Fibroblast of lung (primary cell): ENCODE measurements at regions not wholly inside any gene's neighbourhood (a gene's known extent, or its start where the extent isn't known, plus 50 kb on each side); places are given as distances from the start of the nearest gene placed in this dataset.

Source experiments
- DNase-seq, 2 donors: peaks; one replicate each; pipeline versions ENCODE4 v3.0.0 to v3.0.0-alpha.2; 2010; ENCODE audit warnings: low read depth in 2 of 2
- H2AFZ ChIP-seq: 2 replicates; pipeline ENCODE4 v1.5.1; 2012; ENCODE audit warnings: low read length, control low read depth, inconsistent platforms
- H3K27ac ChIP-seq: 2 replicates; pipeline ENCODE4 v1.5.1; 2011; ENCODE audit warnings: low read length, control low read depth; ENCODE audit not compliant: insufficient read depth
- H3K27me3 ChIP-seq: 2 replicates; pipeline ENCODE4 v1.5.1; 2011; ENCODE audit warnings: mild to moderate bottlenecking, low read length; ENCODE audit not compliant: control insufficient read depth, insufficient read depth
- H3K36me3 ChIP-seq: 2 replicates; pipeline ENCODE4 v1.5.1; 2011; ENCODE audit warnings: low read length; ENCODE audit not compliant: control insufficient read depth, insufficient read depth
- H3K4me1 ChIP-seq: 2 replicates; pipeline ENCODE4 v1.5.1; 2011; ENCODE audit warnings: low read length; ENCODE audit not compliant: control insufficient read depth, insufficient read depth; ENCODE audit errors: extremely low read depth
- H3K4me2 ChIP-seq: 2 replicates; pipeline ENCODE4 v1.5.1; 2011; ENCODE audit warnings: low read length, control low read depth; ENCODE audit not compliant: insufficient read depth; ENCODE audit errors: extremely low read depth
- H3K4me3 ChIP-seq, 4 experiments: fragments of 200-600 bp in 1 of 4; sonication (generic) in 1 of 4; replicated peaks in 1 of 4; 2 replicates each; pipeline ENCODE4 v1.5.1; 2011 to 2016; ENCODE audit warnings: low read length in 4 of 4, low read depth in 3 of 4, mild to moderate bottlenecking in 3 of 4, control low read depth in 2 of 4, inconsistent platforms in 1 of 4, mixed read lengths in 1 of 4; ENCODE audit not compliant: insufficient read depth in 1 of 4; ENCODE audit errors: control extremely low read depth in 1 of 4
- H3K79me2 ChIP-seq: 2 replicates; pipeline ENCODE4 v1.5.1; 2012; ENCODE audit warnings: mild to moderate bottlenecking, low read length, inconsistent platforms; ENCODE audit not compliant: control insufficient read depth, insufficient read depth
- H3K9ac ChIP-seq: 2 replicates; pipeline ENCODE4 v1.5.1; 2011; ENCODE audit warnings: mild to moderate bottlenecking, low read length, control low read depth; ENCODE audit not compliant: insufficient read depth
- H3K9me3 ChIP-seq: 2 replicates; pipeline ENCODE4 v1.5.1; 2012; ENCODE audit warnings: low read depth, low read length; ENCODE audit not compliant: control insufficient read depth, insufficient read depth
- H4K20me1 ChIP-seq: 2 replicates; pipeline ENCODE4 v1.5.1; 2011; ENCODE audit warnings: low read length; ENCODE audit not compliant: control insufficient read depth, insufficient read depth; ENCODE audit errors: extremely low read depth
- CTCF ChIP-seq, 2 donors: IDR thresholded peaks in 1 of 2; conservative IDR thresholded peaks in 1 of 2; 1 replicate in 1 of 2; 2 replicates in 1 of 2; pipeline ENCODE4 v1.5.1; 2011 to 2012; ENCODE audit warnings: low read length in 2 of 2, control low read depth in 1 of 2, inconsistent platforms in 1 of 2, low read depth in 1 of 2, mild to moderate bottlenecking in 1 of 2
- EZH2 ChIP-seq: IDR thresholded peaks from 2 replicates; pipeline ENCODE4 v1.5.1; 2012; ENCODE audit warnings: low read length, control low read depth, mild to moderate bottlenecking; ENCODE audit errors: missing control alignments

GRCh38 chr15:58340176-58340575, 91.6 kb upstream of the LIPC start:
- Histone ChIP-seq H3K4me2 (no peak overlapping the region), H3K4me3 (no peak overlapping the region), H3K36me3 (no peaks in the 10 kb centered on the region), H4K20me1 (no peaks in the 10 kb centered on the region), H3K27ac (no peak overlapping the region), H3K27me3 (no peaks in the 10 kb centered on the region), H2AFZ (no peak overlapping the region), H3K4me1 (no peaks in the 10 kb centered on the region), H3K79me2 (no peaks in the 10 kb centered on the region), H3K9ac (no peak overlapping the region), H3K9me3 (no peaks in the 10 kb centered on the region)
- DNase-seq = peak; percentile 47 to 51
- TF ChIP-seq CTCF (conservative IDR thresholded peaks at IDR 0.05 in 1 of 2, IDR thresholded peaks at IDR 0.05 in 1 of 2; ENCODE audit: low read depth in 1 of 2, low read length in 2 of 2) = no peak
- no peak for TF ChIP-seq EZH2

GRCh38 chr15:58342508-58342907, 89.3 kb upstream of the LIPC start:
- no peaks in the 10 kb centered on the region for H3K79me2 ChIP-seq
- H2AFZ ChIP-seq = no peak overlapping the region
- no peaks in the 10 kb centered on the region for H3K36me3 ChIP-seq
- no peak overlapping the region for H3K4me2 ChIP-seq
- H3K27me3 ChIP-seq = no peaks in the 10 kb centered on the region
- no peak overlapping the region for H3K4me3 ChIP-seq
- H4K20me1 ChIP-seq = no peaks in the 10 kb centered on the region
- TF ChIP-seq CTCF (conservative IDR thresholded peaks at IDR 0.05 in 1 of 2, IDR thresholded peaks at IDR 0.05 in 1 of 2; ENCODE audit: low read depth in 1 of 2, low read length in 2 of 2) (no peak), EZH2 (no peak)
- no peak overlapping the region for H3K27ac ChIP-seq
- no peak for DNase-seq
- H3K4me1 ChIP-seq = no peaks in the 10 kb centered on the region
- H3K9me3 ChIP-seq = no peaks in the 10 kb centered on the region
- no peak overlapping the region for H3K9ac ChIP-seq

GRCh38 chr15:58344213-58345070, 87.3 kb upstream of the LIPC start:
- Histone ChIP-seq H3K27me3 (no peaks in the 10 kb centered on the region), H3K79me2 (no peaks in the 10 kb centered on the region), H4K20me1 (no peaks in the 10 kb centered on the region), H3K4me3 (no peak overlapping the region), H3K9ac (no peak overlapping the region), H3K4me1 (no peaks in the 10 kb centered on the region), H3K4me2 (no peak overlapping the region), H3K27ac (no peak overlapping the region), H3K9me3 (no peaks in the 10 kb centered on the region), H3K36me3 (no peaks in the 10 kb centered on the region), H2AFZ (no peak overlapping the region)
- TF ChIP-seq EZH2 (no peak), CTCF (conservative IDR thresholded peaks at IDR 0.05 in 1 of 2, IDR thresholded peaks at IDR 0.05 in 1 of 2; ENCODE audit: low read depth in 1 of 2, low read length in 2 of 2) (no peak)
- DNase-seq = peak in 1 of 2 donors; percentile 26
